IMR-90 (cell line): ENCODE measurements at regions not wholly inside any gene's neighbourhood (a gene's known extent, or its start where the extent isn't known, plus 50 kb on each side); places are given as distances from the start of the nearest gene placed in this dataset.

ENCODE experiments used
- ATAC-seq: fragments of 200-7000 bp; cut with Tn5 transposase; 2 replicates; pipeline ENCODE4 v1.9.1; 2020; ENCODE audit warnings: low read depth, mild to moderate bottlenecking, moderate library complexity
- BruUV-seq: library from RNA; stranded (reverse); fragments of 400-500 nt; replicated peaks from 2 replicates; lab custom pipeline; 2021; lab: Mats Ljungman, UMichigan
- CTCF ChIA-PET: fragments of 300-600 bp; formaldehyde crosslinking; extraction: SDS; loops from one replicate; lab custom pipeline; 2021; ENCODE audit warnings: antibody characterized with exemption; lab: Yijun Ruan, JAX
- POLR2A ChIA-PET: fragments of 300-600 bp; sonication (Branson Sonifier 250); formaldehyde crosslinking; loops from one replicate; lab custom pipeline; 2022; ENCODE audit warnings: antibody characterized with exemption; ENCODE audit not compliant: unreplicated experiment; lab: Charles Lee
- DNase-seq: peaks from one replicate; pipeline ENCODE4 v3.0.0; 2013
- H2AFZ ChIP-seq: replicated peaks from 2 replicates; pipeline ENCODE3; 2013; ENCODE audit warnings: low read length, mild to moderate bottlenecking; ENCODE audit not compliant: poor library complexity
- H2AK5ac ChIP-seq: 2 replicates; pipeline ENCODE4 v1.6.1; 2013; ENCODE audit warnings: low read depth, low read length, inconsistent platforms
- H2AK9ac ChIP-seq: replicated peaks from 2 replicates; pipeline ENCODE3; 2013; ENCODE audit warnings: mild to moderate bottlenecking, low read depth, low read length, moderate library complexity; ENCODE audit not compliant: poor library complexity
- H2BK120ac ChIP-seq: 2 replicates; pipeline ENCODE4 v1.6.1; 2013; ENCODE audit warnings: low read depth, low read length, inconsistent platforms
- H2BK15ac ChIP-seq: 3 replicates; pipeline ENCODE4 v1.6.1; 2013; ENCODE audit warnings: low read depth, low read length, inconsistent platforms
- H2BK20ac ChIP-seq: 2 replicates; pipeline ENCODE4 v1.6.1; 2013; ENCODE audit warnings: low read depth, mild to moderate bottlenecking, inconsistent platforms, low read length, moderate library complexity
- H2BK5ac ChIP-seq: 2 replicates; pipeline ENCODE4 v1.6.1; 2013; ENCODE audit warnings: mild to moderate bottlenecking, low read depth, low read length, inconsistent platforms; ENCODE audit not compliant: poor library complexity, severe bottlenecking
- H3K14ac ChIP-seq: replicated peaks from 2 replicates; pipeline ENCODE4 v1.6.1; 2013; ENCODE audit warnings: low read depth, low read length, inconsistent platforms
- H3K18ac ChIP-seq: 2 replicates; pipeline ENCODE4 v1.6.1; 2013; ENCODE audit warnings: low read depth, low read length, control low read depth
- H3K23ac ChIP-seq: 2 replicates; pipeline ENCODE4 v1.6.1; 2013; ENCODE audit warnings: low read depth, low read length, inconsistent platforms
- H3K27ac ChIP-seq: 2 replicates; pipeline ENCODE4 v1.5.1; 2013; ENCODE audit warnings: mild to moderate bottlenecking, control low read depth, low read length; ENCODE audit not compliant: insufficient read depth
- H3K27me3 ChIP-seq: 2 replicates; pipeline ENCODE4 v1.6.1; 2013; ENCODE audit warnings: low read length; ENCODE audit not compliant: control insufficient read depth, insufficient read depth
- H3K36me3 ChIP-seq: 2 replicates; pipeline ENCODE4 v1.6.1; 2013; ENCODE audit warnings: low read length, mixed read lengths; ENCODE audit not compliant: control insufficient read depth, insufficient read depth
- H3K4ac ChIP-seq: 2 replicates; pipeline ENCODE4 v1.6.1; 2013; ENCODE audit warnings: low read depth, low read length, inconsistent platforms
- H3K4me1 ChIP-seq: 2 replicates; pipeline ENCODE4 v1.6.1; 2013; ENCODE audit warnings: low read length, mixed read lengths; ENCODE audit not compliant: control insufficient read depth, insufficient read depth
- H3K4me2 ChIP-seq: 2 replicates; pipeline ENCODE4 v1.6.1; 2013; ENCODE audit warnings: low read depth, mild to moderate bottlenecking, control low read depth, low read length, moderate library complexity
- H3K4me3 ChIP-seq: 2 replicates; pipeline ENCODE4 v1.5.1; 2013; ENCODE audit warnings: low read depth, mild to moderate bottlenecking, control low read depth, low read length, moderate library complexity; ENCODE audit not compliant: insufficient read depth
- H3K56ac ChIP-seq: 2 replicates; pipeline ENCODE4 v1.6.1; 2013; ENCODE audit warnings: low read length, inconsistent platforms; ENCODE audit not compliant: insufficient read depth; ENCODE audit errors: extremely low read depth
- H3K79me1 ChIP-seq, 2 experiments: 2 replicates each; pipeline ENCODE4 v1.6.1; 2013; ENCODE audit warnings: low read length in 2 of 2, inconsistent platforms in 1 of 2, low read depth in 1 of 2
- H3K9ac ChIP-seq: 2 replicates; pipeline ENCODE4 v1.6.1; 2013; ENCODE audit warnings: low read depth, low read length, control low read depth
- H3K9me1 ChIP-seq: 2 replicates; pipeline ENCODE4 v1.6.1; 2013; ENCODE audit warnings: low read length, inconsistent platforms; ENCODE audit not compliant: insufficient read depth
- H3K9me3 ChIP-seq: 2 replicates; pipeline ENCODE4 v1.6.1; 2013; ENCODE audit warnings: low read length; ENCODE audit not compliant: control insufficient read depth, insufficient read depth
- H4K20me1 ChIP-seq: 2 replicates; pipeline ENCODE4 v1.6.1; 2013; ENCODE audit warnings: low read length, inconsistent platforms; ENCODE audit not compliant: insufficient read depth
- H4K5ac ChIP-seq: 2 replicates; pipeline ENCODE4 v1.6.1; 2013; ENCODE audit warnings: mild to moderate bottlenecking, low read depth, low read length, control low read depth
- H4K8ac ChIP-seq, 2 experiments: 2 replicates each; pipeline ENCODE4 v1.6.1; 2013; ENCODE audit warnings: low read depth in 2 of 2, low read length in 2 of 2, control low read depth in 1 of 2, inconsistent platforms in 1 of 2
- H4K91ac ChIP-seq: 2 replicates; pipeline ENCODE4 v1.6.1; 2013; ENCODE audit warnings: low read depth, low read length, inconsistent platforms; ENCODE audit not compliant: insufficient read depth
- MXI1 ChIP-seq: IDR thresholded peaks from 2 replicates; pipeline ENCODE4 v1.6.1; 2012; ENCODE audit warnings: low read depth, mild to moderate bottlenecking, low read length, moderate library complexity, borderline replicate concordance
- NFE2L2 ChIP-seq: fragments of 150-350 bp; IDR thresholded peaks from 2 replicates; pipeline ENCODE4 v1.6.1; 2016; ENCODE audit warnings: low read depth, mild to moderate bottlenecking, low read length
- WGBS, 2 experiments: methylation state at CpG; one replicate each; pipeline versions ENCODE4 v1.1.5 to v1.1.7; 2013; ENCODE audit warnings: missing lambda C conversion rate in 2 of 2; ENCODE audit not compliant: insufficient read length in 1 of 2; ENCODE audit errors: extremely low coverage in 2 of 2; 5-methylcytosine and 5-hydroxymethylcytosine counted together
- dilution Hi-C: fragments of 300-500 bp; cut with HindIII; formaldehyde crosslinking; loops from one replicate; pipeline ENCODE4 v1.14.3; 2018; ENCODE audit warnings: low sequenced_read_pairs; ENCODE audit not compliant: unreplicated experiment
- in situ Hi-C: fragments of 300-500 bp; cut with MboI; formaldehyde crosslinking; loops from 3 replicates; pipeline ENCODE4 v1.14.3; 2019; ENCODE audit warnings: low sequenced_read_pairs, inconsistent platforms, mixed read lengths
- intact Hi-C: fragments of 100-400 bp; cut with micrococcal nuclease; formaldehyde crosslinking; loops from 2 replicates; pipeline ENCODE4 v1.10.0; 2022

- H2AK9ac ChIP-seq, result no peak overlapping the region
- no peak overlapping the region for H2BK15ac ChIP-seq
- H3K9me1 ChIP-seq, result no peaks in the 10 kb centered on the region
- H4K8ac ChIP-seq, result no peak overlapping the region
- POLR2A ChIA-PET, result no interaction called here
- H3K9ac ChIP-seq, result no peak overlapping the region
- intact Hi-C loops, result no loop called here
- no peak overlapping the region for H3K27ac ChIP-seq
- CTCF ChIA-PET, result no interaction called here
- no peak overlapping the region for H3K4ac ChIP-seq
- no TSS peak for BruUV-seq
- H3K23ac ChIP-seq, result no peak overlapping the region
- TF ChIP-seq NFE2L2 (no peak), MXI1 (no peak)
- no peak overlapping the region for H4K5ac ChIP-seq
- H3K14ac ChIP-seq, result no peak overlapping the region
- no peak overlapping the region for H3K4me2 ChIP-seq
- no peak overlapping the region for H2AK5ac ChIP-seq
- no peaks in the 10 kb centered on the region for H3K79me1 ChIP-seq
- H3K4me1 ChIP-seq, result no peaks in the 10 kb centered on the region
- in situ Hi-C loops, result no loop called here
- no peak overlapping the region for H2BK20ac ChIP-seq
- dilution Hi-C loops, result no loop called here
- ATAC-seq, result no peak
- no peaks in the 10 kb centered on the region for H3K36me3 ChIP-seq
- no peak overlapping the region for H2BK120ac ChIP-seq
- H4K91ac ChIP-seq, result no peak overlapping the region
- H2BK5ac ChIP-seq, result no peak overlapping the region
- H3K18ac ChIP-seq, result no peak overlapping the region
- WGBS, 2 experiments, result no CpG with 5 or more reads among the region's 1 CpG
- peaks cover 2% of the 10 kb centered on the region; the same call in 1 of the 2 replicates for H3K9me3 ChIP-seq
- DNase-seq, result no peak
- H4K20me1 ChIP-seq, result no peaks in the 10 kb centered on the region
- no peak overlapping the region for H3K4me3 ChIP-seq
- peaks cover 4% of the 10 kb centered on the region for H3K27me3 ChIP-seq
- H2AFZ ChIP-seq, result no peak overlapping the region
- H3K56ac ChIP-seq, result no peak overlapping the region
These were observed 324.1 kb downstream of the C12orf75 start for GRCh38 chr12:105654606-105655005.
